Osteocyte (in vitro differentiated cells): ENCODE measurements at regions not wholly inside any gene's neighbourhood (a gene's known extent, or its start where the extent isn't known, plus 50 kb on each side); places are given as distances from the start of the nearest gene placed in this dataset.

ENCODE experiments used
- DNase-seq: peaks from one replicate; pipeline ENCODE4 v3.0.0; 2021; ENCODE audit warnings: mixed read lengths; ENCODE audit not compliant: unreplicated experiment; ENCODE audit errors: extremely low spot score
- H3K27ac Mint-ChIP-seq: one replicate; pipeline ENCODE4 v1.8.0; 2021; ENCODE audit warnings: mild to moderate bottlenecking, mixed read lengths; ENCODE audit not compliant: unreplicated experiment
- H3K27me3 Mint-ChIP-seq: one replicate; pipeline ENCODE4 v1.8.0; 2021; ENCODE audit warnings: mixed read lengths; ENCODE audit not compliant: unreplicated experiment
- H3K36me3 Mint-ChIP-seq: one replicate; pipeline ENCODE4 v1.8.0; 2021; ENCODE audit warnings: mixed read lengths; ENCODE audit not compliant: unreplicated experiment
- H3K4me1 Mint-ChIP-seq: one replicate; pipeline ENCODE4 v1.8.0; 2021; ENCODE audit warnings: mixed read lengths; ENCODE audit not compliant: unreplicated experiment
- H3K4me3 Mint-ChIP-seq: one replicate; pipeline ENCODE4 v1.8.0; 2021; ENCODE audit warnings: mild to moderate bottlenecking, moderate library complexity, mixed read lengths; ENCODE audit not compliant: unreplicated experiment
- H3K9me3 Mint-ChIP-seq: one replicate; pipeline ENCODE4 v1.8.0; 2021; ENCODE audit warnings: mixed read lengths; ENCODE audit not compliant: unreplicated experiment
- CTCF ChIP-seq: fragments of 200-600 bp; sonication (generic); IDR thresholded peaks from 2 replicates; pipeline ENCODE4 v1.5.0; 2021; ENCODE audit warnings: antibody characterized with exemption, mild to moderate bottlenecking, moderate library complexity

GRCh38 chr6:146917182-146917581 lies 287.0 kb upstream of the STXBP5 start:
- peaks cover 42% of the 10 kb centered on the region for H3K4me1 Mint-ChIP-seq
- TF ChIP-seq CTCF: no peak
- DNase-seq: no peak
- H3K36me3 Mint-ChIP-seq: no peaks in the 10 kb centered on the region
- H3K4me3 Mint-ChIP-seq: no peak overlapping the region
- peaks cover 12% of the 10 kb centered on the region for H3K9me3 Mint-ChIP-seq
- no peaks in the 10 kb centered on the region for H3K27me3 Mint-ChIP-seq
- H3K27ac Mint-ChIP-seq: no peak overlapping the region

- Mint-ChIP-seq H3K27ac (no peak overlapping the region), H3K27me3 (no peaks in the 10 kb centered on the region), H3K4me3 (no peak overlapping the region), H3K9me3 (peaks cover 12% of the 10 kb centered on the region), H3K4me1 (peaks cover 34% of the 10 kb centered on the region), H3K36me3 (no peaks in the 10 kb centered on the region)
- TF ChIP-seq CTCF: no peak
- no peak for DNase-seq
Measured at GRCh38 chr6:146917979-146918378, 286.2 kb upstream of the STXBP5 start.

DNA sequence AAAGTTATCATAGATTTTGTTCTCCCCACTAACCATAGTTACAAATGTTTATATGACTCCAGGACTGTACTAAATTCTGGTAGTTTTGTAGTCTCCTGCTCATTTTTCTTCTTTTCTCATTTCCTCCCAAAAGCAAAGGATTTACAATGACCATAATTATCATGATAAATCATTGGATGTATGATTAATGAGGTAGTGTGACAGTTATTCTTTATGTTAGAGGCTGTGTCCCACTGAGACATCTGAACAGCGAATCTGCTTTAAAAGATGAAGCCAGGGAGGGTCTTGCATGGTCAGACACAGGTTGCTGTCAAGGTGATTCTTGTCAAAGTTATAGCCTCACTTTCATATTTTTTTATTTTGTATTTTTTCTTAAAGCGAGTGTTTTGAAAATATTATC lies 285.2 kb upstream of the STXBP5 start:
- no peak for TF ChIP-seq CTCF
- no peak overlapping the region for H3K27ac Mint-ChIP-seq
- H3K27me3 Mint-ChIP-seq: no peaks in the 10 kb centered on the region
- peaks cover 2% of the 10 kb centered on the region for H3K36me3 Mint-ChIP-seq
- no peak overlapping the region for H3K4me3 Mint-ChIP-seq
- H3K9me3 Mint-ChIP-seq: peaks cover 19% of the 10 kb centered on the region
- peaks cover 24% of the 10 kb centered on the region for H3K4me1 Mint-ChIP-seq
- DNase-seq: no peak

DNA sequence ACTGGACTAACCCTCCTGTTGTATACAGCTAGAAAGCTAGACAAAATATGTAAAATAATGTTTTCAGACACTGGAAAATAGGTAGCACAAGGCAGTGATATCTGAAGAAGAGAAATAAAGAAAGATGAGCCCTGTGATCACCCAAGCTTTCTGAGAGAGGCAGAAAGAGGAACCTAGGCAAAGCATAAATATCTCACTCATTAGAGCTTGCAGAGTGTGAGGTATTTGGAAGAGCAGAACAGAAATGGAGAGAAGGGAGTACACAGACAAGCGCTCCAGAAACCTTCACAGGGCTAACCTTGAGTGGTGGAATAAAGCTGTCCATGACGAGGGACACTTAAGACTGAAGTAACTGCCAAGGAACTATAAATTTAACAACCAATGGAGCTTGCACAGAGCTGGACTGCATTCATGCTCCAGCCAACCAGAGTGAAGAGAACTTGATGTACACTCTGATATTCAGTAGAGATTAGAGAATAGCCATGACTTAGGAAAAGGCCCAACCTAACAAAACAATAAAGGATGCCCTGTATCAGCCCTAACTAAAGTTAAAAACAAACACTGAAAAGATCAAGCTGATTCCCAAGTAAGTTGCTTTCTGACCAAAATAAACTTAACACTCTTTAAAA lies 280.9 kb upstream of the STXBP5 start:
- H3K27ac Mint-ChIP-seq: no peak overlapping the region
- H3K4me1 Mint-ChIP-seq: no peaks in the 10 kb centered on the region

DNA sequence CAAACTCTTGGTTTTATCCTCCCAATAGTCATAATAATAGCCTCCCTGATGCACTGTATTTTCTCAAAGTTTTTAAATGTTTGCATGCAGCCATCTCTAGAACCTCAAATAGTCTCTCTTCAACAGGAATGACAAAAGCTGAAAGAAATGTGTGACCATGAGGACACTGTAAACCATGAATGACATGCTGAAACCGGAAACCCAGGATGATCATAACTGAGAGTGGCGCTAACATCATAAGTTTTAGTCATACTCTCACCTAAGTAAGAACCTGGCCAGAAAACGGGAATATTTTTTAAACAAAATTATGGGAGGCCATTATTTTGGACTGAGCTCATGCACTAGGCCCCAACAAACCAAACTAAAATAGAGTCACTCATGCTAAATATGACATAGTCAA lies 278.4 kb upstream of the STXBP5 start:
- H3K4me1 Mint-ChIP-seq: no peaks in the 10 kb centered on the region
- H3K9me3 Mint-ChIP-seq: peaks cover 7% of the 10 kb centered on the region

More for the DNA sequence above, 280.9 kb upstream of the STXBP5 start:
- no peak for DNase-seq
- no peak for TF ChIP-seq CTCF
- peaks cover 7% of the 10 kb centered on the region for H3K9me3 Mint-ChIP-seq
- no peaks in the 10 kb centered on the region for H3K27me3 Mint-ChIP-seq
- H3K4me3 Mint-ChIP-seq: no peak overlapping the region
- H3K36me3 Mint-ChIP-seq: peaks cover 2% of the 10 kb centered on the region

More for the DNA sequence above, 278.4 kb upstream of the STXBP5 start:
- Mint-ChIP-seq H3K4me3 (no peak overlapping the region), H3K27ac (no peak overlapping the region), H3K36me3 (peaks cover 2% of the 10 kb centered on the region), H3K27me3 (no peaks in the 10 kb centered on the region)
- DNase-seq: no peak
- no peak for TF ChIP-seq CTCF
